ENCODE measurements at regions not wholly inside any gene's neighbourhood (a gene's known extent, or its start where the extent isn't known, plus 50 kb on each side); places are given as distances from the start of the nearest gene placed in this dataset.

- H3K9me3 ChIP-seq (ENCODE audit: low read depth) = no peaks in the 10 kb centered on the region
Observed at GRCh38 chr10:80700760-80701444, 163.2 kb downstream of the SH2D4B start.

GRCh38 chr10:80701706-80702105, 164.0 kb downstream of the SH2D4B start:
- no peak overlapping the region for H3K4me2 ChIP-seq
- no peaks in the 10 kb centered on the region for H3K9me2 ChIP-seq (replicated peaks; ENCODE audit: insufficient read depth)
- H3K27me3 ChIP-seq = no peaks in the 10 kb centered on the region
- WGBS (ENCODE audit: low lambda C conversion rate, missing lambda C conversion rate) = 95% methylated on average over 2 of the region's 2 CpGs
- H3K36me3 ChIP-seq (replicated peaks; ENCODE audit: insufficient read depth, low read depth) = no peaks in the 10 kb centered on the region
- DNase-seq (ENCODE audit: low spot score) = no peak
- TF ChIP-seq CTCF (IDR thresholded peaks at IDR 0.05; ENCODE audit: poor library complexity) (no peak), EZH2 (IDR thresholded peaks at IDR 0.05; ENCODE audit: borderline replicate concordance) (no peak), EZH2phosphoT487 (IDR thresholded peaks at IDR 0.05; ENCODE audit: low read depth, severe bottlenecking, unreplicated experiment) (no peak)
- H3K4me1 ChIP-seq (ENCODE audit: insufficient read depth) = no peaks in the 10 kb centered on the region
- H4K20me1 ChIP-seq (ENCODE audit: insufficient read depth, poor library complexity, severe bottlenecking) = no peaks in the 10 kb centered on the region
- H3K79me2 ChIP-seq = no peaks in the 10 kb centered on the region
- H3K27ac ChIP-seq = no peak overlapping the region
- H3K9me3 ChIP-seq (ENCODE audit: low read depth) = no peaks in the 10 kb centered on the region
- no peak overlapping the region for H3K4me3 ChIP-seq
- no peak overlapping the region for H2AFZ ChIP-seq

More at GRCh38 chr10:80700760-80701444, 163.2 kb downstream of the SH2D4B start:
- no peaks in the 10 kb centered on the region for H3K79me2 ChIP-seq
- H3K9me2 ChIP-seq (replicated peaks; ENCODE audit: insufficient read depth) = no peaks in the 10 kb centered on the region
- DNase-seq (ENCODE audit: low spot score) = no peak
- H2AFZ ChIP-seq = no peak overlapping the region
- H3K4me2 ChIP-seq = no peak overlapping the region
- no peaks in the 10 kb centered on the region for H3K4me1 ChIP-seq (ENCODE audit: insufficient read depth)
- H3K4me3 ChIP-seq = no peak overlapping the region
- H4K20me1 ChIP-seq (ENCODE audit: insufficient read depth, poor library complexity, severe bottlenecking) = no peaks in the 10 kb centered on the region
- 83% methylated on average over 8 of the region's 8 CpGs for WGBS (ENCODE audit: low lambda C conversion rate, missing lambda C conversion rate)
- TF ChIP-seq EZH2phosphoT487 (IDR thresholded peaks at IDR 0.05; ENCODE audit: low read depth, severe bottlenecking, unreplicated experiment) = no peak
- TF ChIP-seq CTCF (IDR thresholded peaks at IDR 0.05; ENCODE audit: poor library complexity) = no peak
- TF ChIP-seq EZH2 (IDR thresholded peaks at IDR 0.05; ENCODE audit: borderline replicate concordance) = no peak
- no peaks in the 10 kb centered on the region for H3K36me3 ChIP-seq (replicated peaks; ENCODE audit: insufficient read depth, low read depth)
- H3K27ac ChIP-seq = no peak overlapping the region
- H3K27me3 ChIP-seq = no peaks in the 10 kb centered on the region

DNA sequence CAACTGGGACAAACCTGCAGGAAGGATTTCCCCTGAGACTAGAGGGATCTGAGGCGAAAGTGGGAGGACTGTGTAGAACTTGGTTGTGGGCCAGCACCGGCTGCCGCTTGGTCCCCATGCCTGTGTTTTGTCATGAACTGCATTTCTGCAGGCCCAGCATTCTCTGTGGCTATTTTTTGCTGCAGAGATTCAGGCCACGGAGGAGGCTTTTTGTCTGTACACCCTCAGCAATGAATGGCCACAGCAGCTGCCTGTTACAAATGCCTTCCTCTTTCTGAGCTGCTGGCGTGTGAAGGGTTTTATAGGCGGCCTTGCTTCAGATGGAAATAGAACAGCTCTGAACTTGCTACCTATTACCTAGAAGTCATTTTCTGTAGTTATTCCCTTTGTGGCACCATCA, 164.4 kb downstream of the SH2D4B start:
- Histone ChIP-seq H3K9me3 (ENCODE audit: low read depth) (no peaks in the 10 kb centered on the region), H3K4me1 (ENCODE audit: insufficient read depth) (no peaks in the 10 kb centered on the region), H3K36me3 (replicated peaks; ENCODE audit: insufficient read depth, low read depth) (no peaks in the 10 kb centered on the region), H2AFZ (no peak overlapping the region), H3K4me3 (no peak overlapping the region), H4K20me1 (ENCODE audit: insufficient read depth, poor library complexity, severe bottlenecking) (no peaks in the 10 kb centered on the region), H3K79me2 (no peaks in the 10 kb centered on the region), H3K27me3 (no peaks in the 10 kb centered on the region), H3K27ac (no peak overlapping the region), H3K9me2 (replicated peaks; ENCODE audit: insufficient read depth) (no peaks in the 10 kb centered on the region), H3K4me2 (no peak overlapping the region)
- no peak for DNase-seq (ENCODE audit: low spot score)
- TF ChIP-seq EZH2phosphoT487 (IDR thresholded peaks at IDR 0.05; ENCODE audit: low read depth, severe bottlenecking, unreplicated experiment) (no peak), EZH2 (IDR thresholded peaks at IDR 0.05; ENCODE audit: borderline replicate concordance) (no peak), CTCF (IDR thresholded peaks at IDR 0.05; ENCODE audit: poor library complexity) (no peak)
- WGBS (ENCODE audit: low lambda C conversion rate, missing lambda C conversion rate) = 71% methylated on average over 6 of the region's 6 CpGs
